ENCODE measurements at regions not wholly inside any gene's neighbourhood (a gene's known extent, or its start where the extent isn't known, plus 50 kb on each side); places are given as distances from the start of the nearest gene placed in this dataset.

DNA sequence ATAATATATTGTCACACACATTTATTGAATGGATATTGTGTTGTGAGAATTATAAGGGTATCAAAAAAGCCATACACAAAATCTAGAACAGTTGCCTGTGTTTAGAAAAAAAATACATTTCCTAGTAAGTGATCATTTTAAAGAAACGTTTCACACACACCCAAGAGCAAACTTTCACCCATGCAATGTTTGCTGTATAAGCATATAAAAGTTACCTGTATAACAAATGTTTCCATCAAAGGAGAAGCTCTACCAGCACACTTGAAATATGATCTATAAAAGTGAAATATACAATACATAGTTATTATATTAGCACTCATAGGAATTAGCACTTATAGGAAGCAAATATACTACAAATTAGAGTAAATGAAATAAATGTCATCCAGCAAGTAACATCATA, 1098.1 kb downstream of the NCAM2 start:
- H3K9me3 Mint-ChIP-seq: no peaks in the 10 kb centered on the region
- no peak overlapping the region for H3K27ac Mint-ChIP-seq
- H3K27me3 Mint-ChIP-seq: no peaks in the 10 kb centered on the region
- H3K4me3 Mint-ChIP-seq: no peak overlapping the region
- H3K4me1 Mint-ChIP-seq (ENCODE audit: unreplicated experiment): no peaks in the 10 kb centered on the region
- no peak for DNase-seq (ENCODE audit: extremely low spot score, unreplicated experiment)
- no peaks in the 10 kb centered on the region for H3K36me3 Mint-ChIP-seq
- TF ChIP-seq, protein P1, sequence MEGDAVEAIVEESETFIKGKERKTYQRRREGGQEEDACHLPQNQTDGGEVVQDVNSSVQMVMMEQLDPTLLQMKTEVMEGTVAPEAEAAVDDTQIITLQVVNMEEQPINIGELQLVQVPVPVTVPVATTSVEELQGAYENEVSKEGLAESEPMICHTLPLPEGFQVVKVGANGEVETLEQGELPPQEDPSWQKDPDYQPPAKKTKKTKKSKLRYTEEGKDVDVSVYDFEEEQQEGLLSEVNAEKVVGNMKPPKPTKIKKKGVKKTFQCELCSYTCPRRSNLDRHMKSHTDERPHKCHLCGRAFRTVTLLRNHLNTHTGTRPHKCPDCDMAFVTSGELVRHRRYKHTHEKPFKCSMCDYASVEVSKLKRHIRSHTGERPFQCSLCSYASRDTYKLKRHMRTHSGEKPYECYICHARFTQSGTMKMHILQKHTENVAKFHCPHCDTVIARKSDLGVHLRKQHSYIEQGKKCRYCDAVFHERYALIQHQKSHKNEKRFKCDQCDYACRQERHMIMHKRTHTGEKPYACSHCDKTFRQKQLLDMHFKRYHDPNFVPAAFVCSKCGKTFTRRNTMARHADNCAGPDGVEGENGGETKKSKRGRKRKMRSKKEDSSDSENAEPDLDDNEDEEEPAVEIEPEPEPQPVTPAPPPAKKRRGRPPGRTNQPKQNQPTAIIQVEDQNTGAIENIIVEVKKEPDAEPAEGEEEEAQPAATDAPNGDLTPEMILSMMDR (conservative IDR thresholded peaks at IDR 0.05): no peak

DNA sequence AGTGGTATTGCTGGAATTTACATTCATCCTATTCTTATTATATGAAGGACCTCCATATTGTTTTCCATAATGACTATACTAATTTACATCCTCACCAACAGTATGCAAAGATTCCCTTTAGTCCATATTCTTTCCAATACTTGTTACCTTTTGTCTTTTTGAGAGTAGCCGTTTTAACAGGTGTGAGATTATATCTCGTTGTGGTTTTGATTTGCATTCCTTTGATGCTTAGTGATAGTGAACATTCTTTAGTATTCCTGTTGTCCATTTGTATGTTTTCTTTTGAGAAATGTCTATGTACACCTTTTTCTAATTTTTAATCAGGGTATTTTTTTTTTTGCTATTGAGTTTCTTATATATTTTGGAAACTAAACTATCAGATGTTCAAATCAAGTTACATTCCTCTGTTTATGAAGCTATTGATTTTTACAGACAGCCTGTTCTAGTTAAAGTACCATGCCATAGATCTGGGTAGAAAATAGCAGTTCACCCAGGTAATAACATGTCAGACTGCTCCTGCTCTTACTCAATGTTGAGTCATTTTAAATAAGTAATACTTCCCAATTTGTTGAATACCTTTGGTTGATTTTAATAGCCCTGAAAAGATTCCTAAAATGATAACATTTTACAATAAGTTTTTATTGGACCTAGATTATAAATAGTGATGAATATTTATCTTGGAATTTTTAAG, 1108.7 kb downstream of the NCAM2 start:
- TF ChIP-seq, protein P1 (conservative IDR thresholded peaks at IDR 0.05): no peak
- Mint-ChIP-seq H3K27me3 (no peaks in the 10 kb centered on the region), H3K9me3 (no peaks in the 10 kb centered on the region), H3K4me3 (no peak overlapping the region), H3K4me1 (ENCODE audit: unreplicated experiment) (no peaks in the 10 kb centered on the region), H3K27ac (no peak overlapping the region), H3K36me3 (no peaks in the 10 kb centered on the region)
- no peak for DNase-seq (ENCODE audit: extremely low spot score, unreplicated experiment)

DNA sequence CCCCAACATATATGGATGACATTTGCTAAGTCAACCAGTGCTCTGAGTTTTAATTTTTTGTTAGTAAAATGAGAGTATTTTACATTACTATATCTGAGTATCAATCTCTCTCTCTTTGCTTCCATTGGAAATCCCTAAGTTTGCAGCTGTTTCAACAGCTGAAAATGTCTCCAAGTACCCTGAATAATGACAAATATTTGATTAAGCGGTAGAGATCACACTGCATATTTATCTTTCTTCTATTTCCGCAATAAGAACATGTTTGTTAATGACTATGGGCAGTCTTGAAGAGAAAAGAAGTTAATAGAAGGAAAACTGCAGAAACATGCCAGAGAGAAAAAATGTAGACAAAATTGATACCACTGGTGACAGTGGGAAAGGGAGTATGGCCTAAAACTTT, 1117.5 kb downstream of the NCAM2 start:
- Mint-ChIP-seq H3K4me3 (no peak overlapping the region), H3K27me3 (no peaks in the 10 kb centered on the region), H3K36me3 (no peaks in the 10 kb centered on the region), H3K27ac (no peak overlapping the region), H3K9me3 (no peaks in the 10 kb centered on the region), H3K4me1 (ENCODE audit: unreplicated experiment) (no peaks in the 10 kb centered on the region)
- no peak for DNase-seq (ENCODE audit: extremely low spot score, unreplicated experiment)
- TF ChIP-seq, protein P1 (conservative IDR thresholded peaks at IDR 0.05): no peak

DNA sequence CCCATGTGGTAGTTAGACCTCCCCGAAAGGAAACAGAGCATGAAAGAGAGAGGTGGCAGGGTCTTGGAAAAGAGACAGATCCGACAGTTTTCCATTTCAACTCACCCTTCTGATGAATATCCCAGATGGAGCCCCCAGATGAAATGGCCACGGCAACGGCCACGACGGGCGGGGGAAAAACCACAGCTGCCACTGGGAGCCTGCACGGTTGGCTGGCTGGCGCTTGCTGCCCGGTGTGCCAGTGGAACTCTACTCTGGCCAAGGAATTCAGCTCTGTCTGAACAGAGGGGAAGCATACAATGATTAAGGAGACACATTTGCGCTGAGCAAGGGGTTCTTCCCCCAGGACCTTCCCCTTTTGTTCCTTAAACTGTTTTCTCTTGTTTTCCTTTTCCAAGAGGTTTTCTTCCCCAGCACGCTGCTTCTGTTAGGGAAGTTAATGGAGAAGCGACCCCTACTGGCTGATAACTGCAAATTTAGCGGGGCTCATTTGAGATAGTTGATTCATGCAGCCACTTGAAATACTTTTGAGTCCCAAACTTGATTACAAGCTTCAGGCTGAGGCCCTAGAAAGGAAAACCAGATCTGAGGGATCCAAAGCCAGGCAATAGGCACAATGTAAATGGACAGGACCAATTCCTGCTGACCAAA, 1122.5 kb downstream of the NCAM2 start:
- Mint-ChIP-seq H3K4me3 (no peak overlapping the region), H3K4me1 (ENCODE audit: unreplicated experiment) (no peaks in the 10 kb centered on the region), H3K27ac (no peak overlapping the region), H3K9me3 (no peaks in the 10 kb centered on the region), H3K36me3 (no peaks in the 10 kb centered on the region), H3K27me3 (no peaks in the 10 kb centered on the region)
- DNase-seq (ENCODE audit: extremely low spot score, unreplicated experiment): no peak
- TF ChIP-seq, protein P1 (conservative IDR thresholded peaks at IDR 0.05): peak; percentile 68

DNA sequence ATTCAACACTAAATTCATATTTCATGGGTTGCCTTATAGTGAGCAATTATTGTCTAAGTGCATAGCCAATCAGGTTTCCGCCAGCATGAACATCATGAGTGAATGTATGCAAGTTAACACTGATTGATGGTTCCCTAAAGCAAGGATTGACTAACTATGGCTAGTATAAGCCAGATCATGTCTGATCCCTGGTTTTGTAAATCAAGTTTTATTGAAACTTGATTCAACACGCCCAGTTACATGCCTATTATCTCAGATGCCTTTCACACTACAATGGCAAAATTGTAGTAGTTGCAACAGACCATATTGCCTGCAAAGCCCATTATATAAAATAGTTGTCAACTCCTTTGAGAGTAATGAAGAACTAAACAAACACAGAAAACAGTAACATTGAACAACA, 1127.4 kb downstream of the NCAM2 start:
- no peak overlapping the region for H3K4me3 Mint-ChIP-seq
- H3K9me3 Mint-ChIP-seq: no peaks in the 10 kb centered on the region
- H3K4me1 Mint-ChIP-seq (ENCODE audit: unreplicated experiment): no peaks in the 10 kb centered on the region
- no peaks in the 10 kb centered on the region for H3K36me3 Mint-ChIP-seq
- no peak overlapping the region for H3K27ac Mint-ChIP-seq
- TF ChIP-seq, protein P1 (conservative IDR thresholded peaks at IDR 0.05): no peak
- no peak for DNase-seq (ENCODE audit: extremely low spot score, unreplicated experiment)
- H3K27me3 Mint-ChIP-seq: no peaks in the 10 kb centered on the region

Measured in type B pancreatic cell (in vitro differentiated cells).